Testis (tissue), 2 donors: ENCODE measurements at regions not wholly inside any gene's neighbourhood (a gene's known extent, or its start where the extent isn't known, plus 50 kb on each side); places are given as distances from the start of the nearest gene placed in this dataset.
"Not testable (repeated sequence)": the region's sequence is repeated elsewhere in the genome, so short reads cannot be mapped to it uniquely, and the experiment has no call there.

Experiments
- DNase-seq: peaks from one replicate; pipeline ENCODE4 v3.0.0-alpha.2; 2019
- H3K27ac ChIP-seq, 2 donors: fragments of 200-600 bp; sonication (generic); one replicate each; pipeline ENCODE4 v1.5.1; 2019
- H3K27me3 ChIP-seq: fragments of 200-600 bp; sonication (generic); one replicate; pipeline ENCODE4 v1.5.1; 2019
- H3K36me3 ChIP-seq: fragments of 200-600 bp; sonication (generic); one replicate; pipeline ENCODE4 v1.5.1; 2017; ENCODE audit warnings: low read depth; ENCODE audit errors: missing control alignments
- H3K4me1 ChIP-seq: fragments of 200-600 bp; sonication (generic); one replicate; pipeline ENCODE4 v1.5.1; 2019
- H3K4me3 ChIP-seq, 2 donors: fragments of 200-600 bp; sonication (generic); one replicate each; pipeline ENCODE4 v1.5.1; 2017 to 2019
- H3K9me3 ChIP-seq: fragments of 200-600 bp; sonication (generic); one replicate; pipeline ENCODE4 v1.5.1; 2017
- POLR2A ChIP-seq: fragments of 450-650 bp; IDR thresholded peaks from one replicate; pipeline ENCODE4 v1.6.1; 2017; ENCODE audit warnings: antibody characterized with exemption, mild to moderate bottlenecking, moderate library complexity
- WGBS, 2 donors: methylation state at CpG; one replicate each; pipeline ENCODE4 v1.1.5; 2018; 5-methylcytosine and 5-hydroxymethylcytosine counted together
- intact Hi-C: fragments of 100-400 bp; cut with DNase I; formaldehyde crosslinking; loops from one replicate; pipeline ENCODE4 v1.15.1; 2023; ENCODE audit warnings: low total_unique reads
- TF ChIP-seq, protein P1 (sequence below), 3 experiments: fragments of 450-650 bp in 2 of 3; fragments of 200-600 bp in 1 of 3; sonication (generic) in 1 of 3; IDR thresholded peaks; one replicate each; pipeline ENCODE4 v1.5.1; 2016 to 2019; ENCODE audit warnings: antibody characterized with exemption in 3 of 3, mild to moderate bottlenecking in 2 of 3, moderate library complexity in 1 of 3

DNA sequence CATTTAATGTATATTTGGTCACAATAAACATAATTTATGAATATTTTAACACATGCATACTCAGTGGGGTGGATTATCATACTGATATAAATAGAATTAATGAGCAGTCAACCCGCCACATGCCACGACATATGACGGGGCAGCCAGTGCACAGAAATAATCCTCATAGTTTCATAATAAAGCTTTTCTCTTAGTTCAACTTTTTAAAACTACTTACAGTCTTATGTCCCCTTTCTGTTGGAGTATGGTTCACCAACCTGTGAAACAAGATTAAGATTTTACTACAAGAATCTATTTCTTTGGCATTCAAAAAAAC is 75.6 kb upstream of the ETAA1 start:
- no peak for DNase-seq
- Histone ChIP-seq H3K9me3 (no peaks in the 10 kb centered on the region), H3K4me1 (peaks cover 17% of the 10 kb centered on the region), H3K27me3 (no peaks in the 10 kb centered on the region), H3K27ac (no peak overlapping the region), H3K4me3 (no peak overlapping the region), H3K36me3 (no peaks in the 10 kb centered on the region)
- WGBS, 2 donors = 91 to 95% methylated on average over 3 of the region's 3 CpGs
- TF ChIP-seq, protein P1, sequence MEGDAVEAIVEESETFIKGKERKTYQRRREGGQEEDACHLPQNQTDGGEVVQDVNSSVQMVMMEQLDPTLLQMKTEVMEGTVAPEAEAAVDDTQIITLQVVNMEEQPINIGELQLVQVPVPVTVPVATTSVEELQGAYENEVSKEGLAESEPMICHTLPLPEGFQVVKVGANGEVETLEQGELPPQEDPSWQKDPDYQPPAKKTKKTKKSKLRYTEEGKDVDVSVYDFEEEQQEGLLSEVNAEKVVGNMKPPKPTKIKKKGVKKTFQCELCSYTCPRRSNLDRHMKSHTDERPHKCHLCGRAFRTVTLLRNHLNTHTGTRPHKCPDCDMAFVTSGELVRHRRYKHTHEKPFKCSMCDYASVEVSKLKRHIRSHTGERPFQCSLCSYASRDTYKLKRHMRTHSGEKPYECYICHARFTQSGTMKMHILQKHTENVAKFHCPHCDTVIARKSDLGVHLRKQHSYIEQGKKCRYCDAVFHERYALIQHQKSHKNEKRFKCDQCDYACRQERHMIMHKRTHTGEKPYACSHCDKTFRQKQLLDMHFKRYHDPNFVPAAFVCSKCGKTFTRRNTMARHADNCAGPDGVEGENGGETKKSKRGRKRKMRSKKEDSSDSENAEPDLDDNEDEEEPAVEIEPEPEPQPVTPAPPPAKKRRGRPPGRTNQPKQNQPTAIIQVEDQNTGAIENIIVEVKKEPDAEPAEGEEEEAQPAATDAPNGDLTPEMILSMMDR (IDR thresholded peaks at IDR 0.05) = no peak
- no peak for TF ChIP-seq POLR2A
- intact Hi-C loops = no loop called here

DNA sequence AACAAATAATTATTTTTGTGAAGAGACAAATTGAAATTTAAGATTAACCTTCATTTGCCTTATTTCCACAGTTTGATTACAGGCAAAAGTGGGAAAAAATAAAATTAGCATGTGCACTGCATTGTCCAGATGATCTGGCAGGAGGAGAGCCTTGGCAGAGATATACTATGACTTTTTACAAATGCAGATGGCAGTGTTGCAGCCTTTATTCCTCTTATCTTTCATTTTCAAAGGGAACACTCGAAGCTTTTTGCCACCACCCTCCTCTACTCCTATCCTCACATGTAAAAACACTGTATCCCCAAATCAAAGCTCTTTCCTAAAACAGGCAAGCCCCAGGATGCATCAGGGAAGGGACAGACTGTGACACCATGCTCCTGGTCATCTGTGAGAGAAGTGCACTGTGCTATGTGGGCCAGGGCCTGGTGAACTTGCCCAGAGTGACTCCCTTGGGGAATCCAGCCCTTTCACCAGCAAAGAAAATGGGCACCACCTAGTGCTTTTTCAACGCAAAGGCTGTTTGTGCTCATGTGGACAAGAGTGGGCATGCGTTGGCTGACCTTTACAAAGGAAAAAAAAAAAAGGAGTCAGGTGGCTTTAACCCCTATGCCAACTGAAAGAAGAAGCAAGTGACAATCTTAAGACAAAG is 74.7 kb upstream of the ETAA1 start:
- TF ChIP-seq, protein P1 (IDR thresholded peaks at IDR 0.05) = peak in 1 of 3 experiments; percentile 37
- no peak for TF ChIP-seq POLR2A
- Histone ChIP-seq H3K9me3 (no peaks in the 10 kb centered on the region), H3K4me3 (no peak overlapping the region), H3K27ac (no peak overlapping the region), H3K4me1 (peaks cover 17% of the 10 kb centered on the region), H3K27me3 (no peaks in the 10 kb centered on the region), H3K36me3 (no peaks in the 10 kb centered on the region)
- intact Hi-C loops = no loop called here
- DNase-seq = peak; percentile 54
- 50 to 59% methylated on average over 3 of the region's 3 CpGs for WGBS, 2 donors

DNA sequence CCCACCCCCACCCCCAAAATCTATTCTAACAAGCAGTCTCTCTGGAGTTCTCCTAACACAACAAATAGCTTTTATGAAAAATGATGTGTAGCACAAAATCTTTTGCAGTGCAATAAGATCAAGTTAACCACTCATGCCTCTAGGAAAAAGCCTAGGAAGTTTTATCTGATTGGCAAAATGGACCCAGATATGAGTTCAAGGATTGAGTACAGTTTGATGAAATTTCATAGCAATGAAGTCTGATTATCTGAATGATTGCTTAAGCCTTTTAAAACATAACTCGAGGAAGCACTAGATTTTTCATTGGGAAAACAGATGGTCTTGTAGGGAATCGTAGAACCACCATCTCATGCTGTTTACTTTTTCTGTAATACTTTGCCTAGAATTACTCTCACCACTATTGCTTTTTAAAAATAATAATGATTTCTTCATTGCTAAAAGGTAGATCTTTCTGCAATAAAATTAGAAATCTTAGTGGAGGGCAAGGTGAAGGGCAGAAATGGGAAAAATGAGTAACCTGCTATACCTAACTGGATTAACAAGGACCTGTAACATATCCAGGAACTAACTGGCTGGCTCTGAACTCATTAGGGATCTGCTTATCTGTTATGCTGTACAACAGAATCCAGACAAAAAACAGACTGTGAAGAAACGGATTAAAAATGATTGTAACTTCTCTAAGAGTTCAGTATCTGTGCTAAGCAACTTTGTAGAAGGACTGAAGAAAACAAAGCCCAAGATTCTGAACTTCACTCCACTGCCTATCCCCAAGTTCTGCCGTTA is 73.7 kb upstream of the ETAA1 start:
- WGBS, 2 donors = 34 to 38% methylated on average over 4 of the region's 4 CpGs
- intact Hi-C loops = no loop called here
- DNase-seq = no peak

GRCh38 chr2:67329513-67329912 is 67.6 kb upstream of the ETAA1 start:
- no peak for TF ChIP-seq POLR2A
- TF ChIP-seq, protein P1 (IDR thresholded peaks at IDR 0.05) = no peak
- intact Hi-C loops = no loop called here

More for the DNA sequence above, 73.7 kb upstream of the ETAA1 start:
- Histone ChIP-seq H3K4me1 (peaks cover 17% of the 10 kb centered on the region), H3K4me3 (no peak overlapping the region), H3K27ac (peak overlapping the region in 1 of 2 donors; percentile 27), H3K9me3 (no peaks in the 10 kb centered on the region), H3K27me3 (no peaks in the 10 kb centered on the region), H3K36me3 (no peaks in the 10 kb centered on the region)
- TF ChIP-seq, protein P1 (IDR thresholded peaks at IDR 0.05) = no peak
- TF ChIP-seq POLR2A = no peak

DNA sequence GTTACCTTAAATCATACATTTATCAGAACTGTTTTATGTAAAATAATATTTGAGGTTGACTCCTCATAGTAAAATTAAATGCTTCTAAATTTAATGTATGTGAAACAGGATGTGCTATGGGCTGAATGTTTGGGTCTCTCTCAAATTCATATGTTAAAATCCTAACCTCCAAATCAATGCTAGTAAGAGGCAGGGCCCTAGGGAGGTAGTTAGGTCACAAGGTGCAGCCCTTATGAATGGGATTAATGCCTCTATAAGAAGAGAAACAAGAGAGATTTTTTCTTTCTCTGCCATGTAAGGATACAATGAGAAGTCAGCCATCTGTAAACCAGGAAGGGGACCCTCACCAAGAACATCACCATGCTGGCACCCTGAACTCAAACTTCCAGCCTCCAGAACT is 67.2 kb upstream of the ETAA1 start:
- DNase-seq = no peak
- Histone ChIP-seq H3K4me1 (no peaks in the 10 kb centered on the region), H3K27ac (no peak overlapping the region), H3K4me3 (no peak overlapping the region), H3K9me3 (no peaks in the 10 kb centered on the region), H3K27me3 (no peaks in the 10 kb centered on the region), H3K36me3 (no peaks in the 10 kb centered on the region)
- intact Hi-C loops = no loop called here
- TF ChIP-seq POLR2A = no peak
- TF ChIP-seq, protein P1 (IDR thresholded peaks at IDR 0.05) = no peak

More at GRCh38 chr2:67329513-67329912, 67.6 kb upstream of the ETAA1 start:
- H3K4me1 ChIP-seq = no peaks in the 10 kb centered on the region
- H3K9me3 ChIP-seq = no peaks in the 10 kb centered on the region
- no peak overlapping the region for H3K4me3 ChIP-seq
- DNase-seq = no peak
- H3K27ac ChIP-seq = no peak overlapping the region
- H3K27me3 ChIP-seq = no peaks in the 10 kb centered on the region
- no peaks in the 10 kb centered on the region for H3K36me3 ChIP-seq

GRCh38 chr2:67331419-67332086 is 65.6 kb upstream of the ETAA1 start:
- H3K36me3 ChIP-seq, H3K9me3 ChIP-seq, intact Hi-C loops, H3K27ac ChIP-seq, H3K27me3 ChIP-seq, H3K4me1 ChIP-seq, DNase-seq, H3K4me3 ChIP-seq: not testable (repeated sequence)
- WGBS, 2 donors = 88 to 92% methylated on average over 8 to 9 of the region's 9 CpGs
